ENCODE measurements at regions not wholly inside any gene's neighbourhood (a gene's known extent, or its start where the extent isn't known, plus 50 kb on each side); places are given as distances from the start of the nearest gene placed in this dataset.
"Not testable (repeated sequence)": the region's sequence is repeated elsewhere in the genome, so short reads cannot be mapped to it uniquely, and the experiment has no call there.

DNA sequence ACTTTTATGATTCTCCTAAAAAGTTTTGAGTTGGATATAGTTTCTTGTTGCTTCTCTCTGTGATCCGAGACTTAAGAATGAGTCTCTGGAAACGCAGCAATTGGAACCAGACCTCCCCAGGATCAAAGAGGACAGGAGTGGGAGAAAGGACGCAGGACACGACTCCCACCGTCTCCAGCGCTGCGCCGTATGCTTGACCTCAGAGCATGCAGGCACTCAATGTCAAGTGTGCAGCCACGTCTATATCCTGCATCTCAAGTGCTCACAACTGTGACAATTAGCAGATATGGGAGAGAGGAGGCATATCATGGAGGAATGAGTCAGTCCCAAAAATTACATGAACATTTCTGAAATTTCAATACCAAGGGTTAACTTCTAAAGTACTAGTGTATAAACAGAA lies 199.0 kb upstream of the PLGLB1 start:
- not testable (repeated sequence) for TF ChIP-seq POLR2AphosphoS5 (IDR thresholded peaks at IDR 0.05; ENCODE audit: low read depth); CTCF (IDR thresholded peaks at IDR 0.05; ENCODE audit: insufficient read depth, low read length); REST (IDR thresholded peaks at IDR 0.05; ENCODE audit: insufficient replicate concordance, low read depth)
